NB4 (cell line): ENCODE measurements at regions not wholly inside any gene's neighbourhood (a gene's known extent, or its start where the extent isn't known, plus 50 kb on each side); places are given as distances from the start of the nearest gene placed in this dataset.

Experiments used
- CTCF ChIP-seq: IDR thresholded peaks from one replicate; pipeline ENCODE4 v1.5.1; 2012; ENCODE audit warnings: low read depth, low read length
- POLR2A ChIP-seq: IDR thresholded peaks from 2 replicates; pipeline ENCODE4 v1.6.1; 2011; ENCODE audit warnings: mild to moderate bottlenecking; ENCODE audit not compliant: insufficient read length; ENCODE audit errors: extremely low read depth

GRCh38 chr3:23655749-23656148, 150.0 kb upstream of the UBE2E1 start:
- TF ChIP-seq CTCF (no peak), POLR2A (no peak)
